Stimulated activated CD4-positive, alpha-beta T cell treated with anti-CD3 and anti-CD28 coated beads, Interleukin-2, amount 100 ng/mL, for 24 hours (primary cell): ENCODE measurements at regions not wholly inside any gene's neighbourhood (a gene's known extent, or its start where the extent isn't known, plus 50 kb on each side); places are given as distances from the start of the nearest gene placed in this dataset.
"Not testable (repeated sequence)": the region's sequence is repeated elsewhere in the genome, so short reads cannot be mapped to it uniquely, and the experiment has no call there.

Experiments
- DNase-seq, 2 donors: peaks; one replicate each; pipeline ENCODE4 v3.0.0-alpha.2; 2020

GRCh38 chr5:173667702-173668101 lies 51.3 kb upstream of the BOD1 start:
- DNase-seq, result no peak

GRCh38 chr5:173668245-173668800 lies 51.9 kb upstream of the BOD1 start:
- no peak for DNase-seq

GRCh38 chr5:173668910-173669309 lies 52.5 kb upstream of the BOD1 start:
- DNase-seq, result no peak

- DNase-seq, result no peak
Measured at GRCh38 chr5:173669483-173669882, 53.0 kb upstream of the BOD1 start.

- DNase-seq, result no peak
Measured at GRCh38 chr5:173670130-173670651, 53.7 kb upstream of the BOD1 start.

- no peak for DNase-seq
Measured at GRCh38 chr5:173670791-173671120, 54.3 kb upstream of the BOD1 start.

- DNase-seq, result no peak
Measured at GRCh38 chr5:173671121-173671949, 54.9 kb upstream of the BOD1 start.

GRCh38 chr5:173672166-173672565 lies 55.7 kb upstream of the BOD1 start:
- DNase-seq, result no peak

- DNase-seq, result no peak
Measured at GRCh38 chr5:173672891-173673290, 56.4 kb upstream of the BOD1 start.

GRCh38 chr5:173673295-173674101 lies 57.0 kb upstream of the BOD1 start:
- no peak for DNase-seq

GRCh38 chr5:173675287-173675996 lies 59.0 kb upstream of the BOD1 start:
- DNase-seq, result no peak

GRCh38 chr5:173676375-173676774 lies 59.9 kb upstream of the BOD1 start:
- no peak for DNase-seq

GRCh38 chr5:173677125-173677672 lies 60.7 kb upstream of the BOD1 start:
- no peak for DNase-seq

- no peak for DNase-seq
Measured at GRCh38 chr5:173679909-173680630, 63.6 kb upstream of the BOD1 start.

GRCh38 chr5:173680660-173681242 lies 64.3 kb upstream of the BOD1 start:
- no peak for DNase-seq

- no peak for DNase-seq
Measured at GRCh38 chr5:173682313-173682712, 65.9 kb upstream of the BOD1 start.

GRCh38 chr5:173684535-173684934 lies 68.1 kb upstream of the BOD1 start:
- not testable (repeated sequence) for DNase-seq

GRCh38 chr5:173686950-173687349 lies 70.5 kb upstream of the BOD1 start:
- DNase-seq, result no peak

- no peak for DNase-seq
Measured at GRCh38 chr5:173688703-173689102, 72.3 kb upstream of the BOD1 start.

GRCh38 chr5:173689171-173689736 lies 72.8 kb upstream of the BOD1 start:
- DNase-seq, result no peak

GRCh38 chr5:173689737-173690360 lies 73.4 kb upstream of the BOD1 start:
- DNase-seq, result no peak
